GM12873 (cell line): ENCODE measurements at regions not wholly inside any gene's neighbourhood (a gene's known extent, or its start where the extent isn't known, plus 50 kb on each side); places are given as distances from the start of the nearest gene placed in this dataset.

Source experiments
- TF ChIP-seq, protein P1 (sequence below): IDR thresholded peaks from 2 replicates; pipeline ENCODE4 v1.5.1; 2012; ENCODE audit warnings: low read depth, mild to moderate bottlenecking, moderate library complexity, low read length, control low read depth; ENCODE audit not compliant: insufficient read depth; ENCODE audit errors: missing control alignments

DNA sequence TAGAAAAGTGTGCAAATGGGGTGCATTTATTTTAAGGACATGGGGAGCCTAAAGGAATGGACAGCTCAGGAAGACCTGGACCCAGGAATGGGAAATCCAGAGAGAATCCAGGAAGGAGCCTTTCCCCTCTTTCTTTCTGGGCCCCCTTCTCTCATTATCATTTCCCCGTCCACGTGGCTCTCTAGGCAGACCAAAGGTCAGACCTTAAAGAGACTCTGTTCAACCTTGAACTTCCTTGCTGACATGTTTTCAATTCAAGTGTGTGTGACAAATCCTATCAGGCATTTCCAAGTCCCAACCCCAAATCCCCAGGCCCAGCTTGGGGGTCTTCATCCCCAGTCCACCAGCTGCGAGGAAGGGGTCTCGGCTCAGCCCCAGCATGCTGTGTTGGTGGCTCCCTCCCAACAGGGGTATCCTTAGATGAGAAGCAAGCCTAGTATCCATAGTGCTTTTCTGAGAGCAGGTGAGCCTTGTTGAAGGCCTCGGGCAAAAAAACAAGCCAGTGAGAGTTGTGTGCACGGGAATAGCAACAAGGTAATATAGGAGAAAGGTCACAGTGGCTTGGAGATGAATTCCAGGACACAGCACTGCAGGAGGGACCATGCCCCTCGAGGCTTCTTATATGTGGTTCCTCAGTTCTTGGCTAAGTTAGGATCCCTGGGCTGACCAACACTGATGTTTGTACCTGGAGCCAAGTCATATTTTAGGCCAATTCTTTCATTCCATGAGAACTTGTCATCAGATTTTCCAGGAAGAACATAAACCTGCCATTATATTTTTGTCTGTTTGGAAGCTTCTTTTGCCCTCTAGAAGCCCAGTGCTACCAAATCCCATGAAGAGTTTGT, 130.0 kb downstream of the ASB7 start:
- TF ChIP-seq, protein P1, sequence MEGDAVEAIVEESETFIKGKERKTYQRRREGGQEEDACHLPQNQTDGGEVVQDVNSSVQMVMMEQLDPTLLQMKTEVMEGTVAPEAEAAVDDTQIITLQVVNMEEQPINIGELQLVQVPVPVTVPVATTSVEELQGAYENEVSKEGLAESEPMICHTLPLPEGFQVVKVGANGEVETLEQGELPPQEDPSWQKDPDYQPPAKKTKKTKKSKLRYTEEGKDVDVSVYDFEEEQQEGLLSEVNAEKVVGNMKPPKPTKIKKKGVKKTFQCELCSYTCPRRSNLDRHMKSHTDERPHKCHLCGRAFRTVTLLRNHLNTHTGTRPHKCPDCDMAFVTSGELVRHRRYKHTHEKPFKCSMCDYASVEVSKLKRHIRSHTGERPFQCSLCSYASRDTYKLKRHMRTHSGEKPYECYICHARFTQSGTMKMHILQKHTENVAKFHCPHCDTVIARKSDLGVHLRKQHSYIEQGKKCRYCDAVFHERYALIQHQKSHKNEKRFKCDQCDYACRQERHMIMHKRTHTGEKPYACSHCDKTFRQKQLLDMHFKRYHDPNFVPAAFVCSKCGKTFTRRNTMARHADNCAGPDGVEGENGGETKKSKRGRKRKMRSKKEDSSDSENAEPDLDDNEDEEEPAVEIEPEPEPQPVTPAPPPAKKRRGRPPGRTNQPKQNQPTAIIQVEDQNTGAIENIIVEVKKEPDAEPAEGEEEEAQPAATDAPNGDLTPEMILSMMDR, result no peak

DNA sequence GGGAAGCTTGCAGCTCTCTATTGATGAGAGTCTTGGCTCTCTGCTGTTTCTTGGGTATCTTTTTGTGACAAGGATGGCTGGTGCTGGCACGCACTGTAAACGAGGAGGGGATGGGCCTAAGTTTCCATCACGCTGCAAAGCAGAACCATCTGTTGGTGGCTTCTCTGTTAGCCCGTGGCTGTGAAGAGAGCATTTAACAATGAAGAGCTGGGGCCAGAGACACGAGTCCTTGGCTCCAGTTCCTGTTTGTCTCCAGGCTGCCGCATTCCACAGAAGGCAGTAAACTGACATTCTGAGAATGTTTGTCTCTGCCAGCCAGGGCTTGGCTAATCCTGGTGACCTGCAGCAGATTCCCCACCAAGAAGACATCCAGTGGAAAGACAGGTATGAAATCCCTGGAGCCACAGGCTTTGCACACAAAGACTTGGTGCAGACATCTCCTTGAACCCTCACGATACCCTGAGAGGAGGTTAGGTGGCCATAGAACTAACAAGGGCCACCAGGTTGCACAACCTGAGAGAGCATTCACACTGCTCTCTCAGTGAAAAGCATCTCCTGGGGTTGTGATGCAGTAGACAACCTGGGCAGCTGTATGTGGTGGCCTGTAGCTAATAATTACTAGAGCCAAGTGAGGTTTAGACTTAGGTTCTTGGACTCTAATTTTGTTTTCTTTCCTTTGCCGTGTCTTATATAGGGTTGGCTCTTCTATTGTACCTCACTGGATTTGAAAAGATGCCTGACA, 130.9 kb downstream of the ASB7 start:
- TF ChIP-seq, protein P1, result no peak

DNA sequence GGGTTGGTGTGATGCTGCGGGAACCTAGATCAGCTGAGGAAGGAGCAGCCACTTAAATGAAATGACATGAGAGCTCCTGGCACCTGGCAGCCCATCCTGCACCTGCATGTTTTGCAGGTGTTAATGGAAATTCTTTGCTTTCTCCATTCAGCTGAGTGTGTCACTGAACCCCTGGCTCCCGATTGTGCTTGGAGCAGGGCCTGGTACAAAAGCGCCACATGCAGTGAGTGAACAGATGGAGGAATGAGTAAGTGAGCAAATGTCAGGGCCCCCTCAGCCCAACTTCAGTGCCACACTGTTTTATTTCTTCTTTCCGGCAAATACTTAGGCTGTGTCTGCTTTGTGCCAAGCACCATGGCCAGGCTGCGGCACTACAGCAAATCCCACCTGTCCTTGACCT, 132.2 kb downstream of the ASB7 start:
- TF ChIP-seq, protein P1, result no peak

DNA sequence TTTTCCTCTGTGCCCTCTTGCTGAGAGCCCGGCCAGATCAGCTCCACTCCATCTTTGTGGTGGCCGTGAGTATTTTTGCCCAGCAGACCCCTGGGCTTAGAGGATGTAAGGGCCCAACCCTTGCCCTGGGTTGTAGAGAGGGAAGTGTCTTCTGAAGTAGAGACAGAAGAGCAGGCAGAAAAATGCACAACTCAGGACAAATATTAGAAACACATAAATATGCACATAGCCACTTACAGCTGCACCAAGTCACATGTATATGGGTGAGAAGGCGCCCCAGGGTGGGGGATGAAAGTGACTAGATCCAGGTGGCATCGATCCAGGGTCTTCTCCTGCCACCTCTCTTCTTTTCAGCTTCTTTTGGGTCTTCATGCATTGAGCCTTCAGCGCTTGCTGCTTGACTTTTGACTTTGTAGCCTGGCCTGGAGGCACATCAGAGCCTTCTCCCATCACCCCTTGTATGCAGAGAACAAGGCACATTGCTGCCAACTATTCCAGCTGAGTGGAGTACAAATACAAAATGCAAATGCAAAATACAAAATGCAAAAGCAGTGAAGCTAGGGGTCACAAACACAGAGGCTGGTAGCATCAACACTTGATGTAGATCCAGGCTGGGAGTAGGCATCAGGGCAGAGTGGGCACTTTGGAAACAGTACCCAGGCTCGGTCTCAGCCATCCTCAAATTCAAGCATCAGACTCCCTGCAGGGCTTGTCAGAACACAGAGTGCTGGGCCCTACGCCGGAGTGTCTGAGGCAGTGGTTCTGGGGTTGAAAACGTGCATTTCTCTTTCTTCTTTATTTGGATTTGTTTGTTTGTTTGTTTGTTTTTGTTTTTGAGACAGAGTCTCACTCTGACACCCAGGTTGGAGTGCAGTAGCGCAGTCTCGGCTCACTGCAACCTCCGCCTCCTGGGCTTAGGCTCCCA, 133.0 kb downstream of the ASB7 start:
- TF ChIP-seq, protein P1, result no peak

DNA sequence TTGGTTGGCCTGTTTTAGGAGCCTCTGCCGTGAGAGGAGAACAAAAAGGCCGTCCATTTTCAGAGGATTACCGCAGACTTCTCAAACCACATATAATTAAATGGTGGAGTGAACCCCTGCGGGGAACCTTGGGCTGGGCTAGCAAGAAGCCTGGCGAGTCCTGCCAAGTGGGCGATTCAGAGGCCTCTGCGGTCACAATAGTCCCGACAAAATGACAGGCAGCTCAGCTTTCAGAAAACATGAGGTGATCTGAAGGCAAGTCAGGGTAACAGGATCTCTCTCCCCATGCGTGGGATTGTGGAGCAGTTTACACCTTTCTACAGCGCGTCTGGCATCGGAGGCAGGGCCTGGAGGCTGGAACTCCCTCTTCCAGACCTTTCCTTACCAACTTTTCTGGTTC, 134.8 kb downstream of the ASB7 start:
- TF ChIP-seq, protein P1, result no peak

DNA sequence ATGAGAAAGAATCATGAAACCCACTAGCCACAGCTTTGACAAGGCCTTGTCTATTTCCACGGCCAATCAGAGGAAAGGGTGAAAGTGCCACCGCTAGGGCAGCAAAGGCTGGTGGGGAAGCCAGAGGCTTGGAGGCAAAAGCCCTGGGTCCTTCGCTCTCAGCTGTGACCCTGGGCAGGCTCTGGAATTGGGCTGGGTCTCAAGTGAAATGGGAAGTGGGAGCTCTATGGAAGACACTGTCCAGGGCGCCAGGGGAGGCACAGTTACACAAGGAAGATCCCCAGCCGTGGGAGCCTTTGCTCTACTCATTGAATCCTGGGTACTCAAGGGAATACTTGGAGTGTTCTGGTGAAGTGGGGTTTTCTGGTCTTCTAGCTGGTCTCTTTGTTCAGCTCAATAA, 136.2 kb downstream of the ASB7 start:
- TF ChIP-seq, protein P1, result no peak
